Endodermal cell (in vitro differentiated cells): ENCODE measurements at regions not wholly inside any gene's neighbourhood (a gene's known extent, or its start where the extent isn't known, plus 50 kb on each side); places are given as distances from the start of the nearest gene placed in this dataset.

ENCODE experiments used
- DNase-seq: peaks from one replicate; pipeline ENCODE4 v3.0.0-alpha.2; 2017
- H3K27ac ChIP-seq: 2 replicates; pipeline ENCODE4 v1.5.1; 2013; ENCODE audit warnings: mild to moderate bottlenecking, low read depth, low read length, moderate library complexity
- H3K27me3 ChIP-seq: 2 replicates; pipeline ENCODE4 v1.6.1; 2013; ENCODE audit warnings: mild to moderate bottlenecking, low read length, moderate library complexity; ENCODE audit not compliant: insufficient read depth, control insufficient read depth, poor library complexity, severe bottlenecking
- H3K36me3 ChIP-seq: 2 replicates; pipeline ENCODE4 v1.7.0; 2013; ENCODE audit warnings: mild to moderate bottlenecking, low read length, moderate library complexity; ENCODE audit not compliant: control insufficient read depth, insufficient read depth
- H3K4me1 ChIP-seq: one replicate; pipeline ENCODE4 v1.7.0; 2013; ENCODE audit warnings: low read length; ENCODE audit not compliant: control insufficient read depth, insufficient read depth
- H3K4me3 ChIP-seq: 2 replicates; pipeline ENCODE4 v1.5.1; 2013; ENCODE audit warnings: mild to moderate bottlenecking, low read length, moderate library complexity
- H3K9ac ChIP-seq: 2 replicates; pipeline ENCODE4 v1.6.1; 2013; ENCODE audit warnings: mild to moderate bottlenecking, low read length, moderate library complexity; ENCODE audit not compliant: poor library complexity, severe bottlenecking; ENCODE audit errors: extremely low read depth
- H3K9me3 ChIP-seq: 2 replicates; pipeline ENCODE4 v1.6.1; 2013; ENCODE audit warnings: mild to moderate bottlenecking, low read length, moderate library complexity; ENCODE audit not compliant: control insufficient read depth
- H3K27ac Mint-ChIP-seq: 2 replicates; pipeline ENCODE4 v1.8.0; 2020; ENCODE audit warnings: mixed read lengths
- H3K27me3 Mint-ChIP-seq: 2 replicates; pipeline ENCODE4 v1.8.0; 2021; ENCODE audit warnings: mild to moderate bottlenecking, mixed read lengths; ENCODE audit not compliant: insufficient read depth
- H3K36me3 Mint-ChIP-seq: 2 replicates; pipeline ENCODE4 v1.8.0; 2020; ENCODE audit warnings: low read depth, mixed read lengths
- H3K4me1 Mint-ChIP-seq: 2 replicates; pipeline ENCODE4 v1.8.0; 2020; ENCODE audit warnings: mixed read lengths
- H3K4me3 Mint-ChIP-seq: 2 replicates; pipeline ENCODE4 v1.8.0; 2020; ENCODE audit warnings: mild to moderate bottlenecking, moderate library complexity, mixed read lengths
- H3K9me3 Mint-ChIP-seq: 2 replicates; pipeline ENCODE4 v1.8.0; 2020; ENCODE audit warnings: mild to moderate bottlenecking, mixed read lengths
- WGBS, 2 experiments: methylation state at CpG; one replicate each; pipeline versions ENCODE4 v1.1.5 to v1.1.7; 2013; ENCODE audit warnings: missing lambda C conversion rate in 2 of 2, mixed read lengths in 1 of 2; ENCODE audit not compliant: insufficient coverage in 1 of 2, insufficient read length in 1 of 2; 5-methylcytosine and 5-hydroxymethylcytosine counted together
- TF ChIP-seq, protein P1 (sequence below): fragments of 200-600 bp; sonication (generic); conservative IDR thresholded peaks from 2 replicates; pipeline ENCODE4 v1.5.0; 2021; ENCODE audit warnings: antibody characterized with exemption, mild to moderate bottlenecking

GRCh38 chr14:62602712-62603111, 442.5 kb downstream of the KCNH5 start:
- no peak overlapping the region for H3K27ac Mint-ChIP-seq
- Histone ChIP-seq H3K4me3 (no peak overlapping the region), H3K27me3 (no peaks in the 10 kb centered on the region), H3K9me3 (peaks cover 5% of the 10 kb centered on the region), H3K9ac (no peak overlapping the region), H3K36me3 (no peaks in the 10 kb centered on the region), H3K4me1 (peaks cover 6% of the 10 kb centered on the region), H3K27ac (no peak overlapping the region)
- peaks cover 3% of the 10 kb centered on the region for H3K36me3 Mint-ChIP-seq
- no CpG with 5 or more reads among the region's 2 CpGs for WGBS, 2 experiments
- H3K4me1 Mint-ChIP-seq = peaks cover 13% of the 10 kb centered on the region
- no peaks in the 10 kb centered on the region for H3K27me3 Mint-ChIP-seq
- TF ChIP-seq, protein P1, sequence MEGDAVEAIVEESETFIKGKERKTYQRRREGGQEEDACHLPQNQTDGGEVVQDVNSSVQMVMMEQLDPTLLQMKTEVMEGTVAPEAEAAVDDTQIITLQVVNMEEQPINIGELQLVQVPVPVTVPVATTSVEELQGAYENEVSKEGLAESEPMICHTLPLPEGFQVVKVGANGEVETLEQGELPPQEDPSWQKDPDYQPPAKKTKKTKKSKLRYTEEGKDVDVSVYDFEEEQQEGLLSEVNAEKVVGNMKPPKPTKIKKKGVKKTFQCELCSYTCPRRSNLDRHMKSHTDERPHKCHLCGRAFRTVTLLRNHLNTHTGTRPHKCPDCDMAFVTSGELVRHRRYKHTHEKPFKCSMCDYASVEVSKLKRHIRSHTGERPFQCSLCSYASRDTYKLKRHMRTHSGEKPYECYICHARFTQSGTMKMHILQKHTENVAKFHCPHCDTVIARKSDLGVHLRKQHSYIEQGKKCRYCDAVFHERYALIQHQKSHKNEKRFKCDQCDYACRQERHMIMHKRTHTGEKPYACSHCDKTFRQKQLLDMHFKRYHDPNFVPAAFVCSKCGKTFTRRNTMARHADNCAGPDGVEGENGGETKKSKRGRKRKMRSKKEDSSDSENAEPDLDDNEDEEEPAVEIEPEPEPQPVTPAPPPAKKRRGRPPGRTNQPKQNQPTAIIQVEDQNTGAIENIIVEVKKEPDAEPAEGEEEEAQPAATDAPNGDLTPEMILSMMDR = no peak
- no peak overlapping the region for H3K4me3 Mint-ChIP-seq
- peaks cover 11% of the 10 kb centered on the region for H3K9me3 Mint-ChIP-seq
- DNase-seq = no peak

DNA sequence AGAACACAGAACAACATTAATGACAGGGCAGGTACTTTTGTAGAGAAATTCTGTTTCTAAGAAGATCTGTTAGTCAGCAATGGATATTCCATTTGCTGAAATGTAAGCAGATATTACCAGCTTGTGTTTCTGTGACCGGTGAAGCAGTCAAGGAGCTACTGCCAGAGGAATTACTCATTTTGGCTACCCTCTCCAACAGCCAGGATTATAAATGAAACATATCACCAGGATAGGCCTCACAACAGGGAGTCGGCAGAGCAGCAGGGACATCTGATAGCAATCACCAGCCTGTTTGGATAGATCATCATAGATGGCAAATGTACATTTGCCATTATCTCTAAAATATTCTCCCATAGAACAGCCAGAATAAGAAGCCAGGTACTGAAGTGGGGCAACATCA, 440.7 kb downstream of the KCNH5 start:
- no peak overlapping the region for H3K4me3 ChIP-seq
- no peaks in the 10 kb centered on the region for H3K36me3 ChIP-seq
- no peak overlapping the region for H3K9ac ChIP-seq
- TF ChIP-seq, protein P1 = no peak
- 83 to 85% methylated on average over 1 to 2 of the region's 2 CpGs for WGBS, 2 experiments
- H3K27ac Mint-ChIP-seq = no peak overlapping the region
- H3K4me1 Mint-ChIP-seq = peaks cover 18% of the 10 kb centered on the region
- no peaks in the 10 kb centered on the region for H3K27me3 ChIP-seq
- H3K36me3 Mint-ChIP-seq = peaks cover 3% of the 10 kb centered on the region
- H3K4me3 Mint-ChIP-seq = no peak overlapping the region
- no peak overlapping the region for H3K27ac ChIP-seq
- no peak for DNase-seq
- H3K9me3 Mint-ChIP-seq = peaks cover 9% of the 10 kb centered on the region
- no peaks in the 10 kb centered on the region for H3K9me3 ChIP-seq
- peaks cover 6% of the 10 kb centered on the region for H3K4me1 ChIP-seq
- H3K27me3 Mint-ChIP-seq = no peaks in the 10 kb centered on the region

DNA sequence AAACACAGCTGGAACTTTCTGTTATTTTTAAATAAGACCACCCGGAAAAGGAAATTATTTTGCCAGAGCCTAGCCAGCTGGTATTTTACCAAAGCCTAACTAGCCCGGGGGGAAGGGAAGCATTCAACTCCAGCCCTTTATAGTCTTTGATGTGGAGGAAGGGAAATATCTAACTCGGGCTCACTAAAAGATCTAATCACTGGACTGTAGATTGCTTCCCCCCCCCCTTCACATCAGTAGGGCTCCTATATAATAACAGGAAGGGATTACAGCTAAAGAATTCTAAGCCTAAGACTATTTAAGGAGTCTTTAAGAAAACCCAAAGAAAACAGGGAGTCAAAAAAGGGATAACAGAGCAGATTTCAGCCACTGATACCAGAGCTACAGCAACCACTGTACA, 431.1 kb downstream of the KCNH5 start:
- TF ChIP-seq, protein P1 = no peak
- Histone ChIP-seq H3K27me3 (no peaks in the 10 kb centered on the region), H3K27ac (no peak overlapping the region), H3K36me3 (no peaks in the 10 kb centered on the region), H3K9ac (no peak overlapping the region), H3K4me1 (no peaks in the 10 kb centered on the region), H3K9me3 (peaks cover 17% of the 10 kb centered on the region), H3K4me3 (no peak overlapping the region)
- no peak for DNase-seq
- 67 to 77% methylated on average over 1 to 2 of the region's 3 CpGs for WGBS, 2 experiments
- Mint-ChIP-seq H3K9me3 (peaks cover 7% of the 10 kb centered on the region), H3K4me3 (no peak overlapping the region), H3K36me3 (peaks cover 8% of the 10 kb centered on the region), H3K27me3 (no peaks in the 10 kb centered on the region), H3K27ac (peak overlapping the region; percentile 63), H3K4me1 (peaks cover 12% of the 10 kb centered on the region)
